ENCODE measurements at regions not wholly inside any gene's neighbourhood (a gene's known extent, or its start where the extent isn't known, plus 50 kb on each side); places are given as distances from the start of the nearest gene placed in this dataset.
A peak's percentile ranks its signal among the peaks of the same experiment; 100 is the strongest.

- TF ChIP-seq CTCF (IDR thresholded peaks at IDR 0.05; ENCODE audit: control insufficient read depth, insufficient read depth, low read depth, low read length, missing control alignments) = no peak
- no peak for DNase-seq (ENCODE audit: low read depth)
Observed at GRCh38 chr13:105940882-105941281, 594.6 kb downstream of the EFNB2 start.

GRCh38 chr13:105937451-105937850, 598.0 kb downstream of the EFNB2 start:
- no peak overlapping the region for H3K4me3 ChIP-seq (ENCODE audit: control insufficient read depth, low read depth, low read length)
- DNase-seq (ENCODE audit: low read depth) = no peak
- no peak for TF ChIP-seq CTCF (IDR thresholded peaks at IDR 0.05; ENCODE audit: control insufficient read depth, insufficient read depth, low read depth, low read length, missing control alignments)

More at GRCh38 chr13:105940882-105941281, 594.6 kb downstream of the EFNB2 start:
- H3K4me3 ChIP-seq (ENCODE audit: control insufficient read depth, low read depth, low read length) = no peak overlapping the region

DNA sequence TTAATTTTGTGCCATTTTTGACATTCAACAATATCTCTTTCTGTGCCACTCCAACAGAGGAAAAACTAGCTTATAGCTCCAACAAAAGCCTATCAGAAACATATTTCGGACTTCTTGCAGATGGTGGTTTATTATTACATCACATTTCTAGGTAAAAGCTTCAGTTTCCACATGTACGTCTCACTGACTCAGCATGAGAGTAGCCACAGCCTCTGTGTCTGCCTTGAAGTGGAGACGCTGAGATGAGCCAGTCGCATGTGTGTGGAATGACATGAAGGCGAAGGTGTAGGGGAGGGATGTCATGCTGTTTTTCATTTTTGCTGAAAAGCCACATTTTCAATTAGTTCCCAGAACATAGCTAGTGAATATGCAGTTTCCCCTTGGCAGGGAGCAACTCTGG, 598.6 kb downstream of the EFNB2 start:
- H3K4me3 ChIP-seq (ENCODE audit: control insufficient read depth, low read depth, low read length) = no peak overlapping the region
- DNase-seq (ENCODE audit: low read depth) = peak; percentile 33
- TF ChIP-seq CTCF (IDR thresholded peaks at IDR 0.05; ENCODE audit: control insufficient read depth, insufficient read depth, low read depth, low read length, missing control alignments) = no peak

- TF ChIP-seq CTCF (IDR thresholded peaks at IDR 0.05; ENCODE audit: control insufficient read depth, insufficient read depth, low read depth, low read length, missing control alignments) = no peak
- no peak for DNase-seq (ENCODE audit: low read depth)
- H3K4me3 ChIP-seq (ENCODE audit: control insufficient read depth, low read depth, low read length) = no peak overlapping the region
Observed at GRCh38 chr13:105929505-105929904, 606.0 kb downstream of the EFNB2 start.

DNA sequence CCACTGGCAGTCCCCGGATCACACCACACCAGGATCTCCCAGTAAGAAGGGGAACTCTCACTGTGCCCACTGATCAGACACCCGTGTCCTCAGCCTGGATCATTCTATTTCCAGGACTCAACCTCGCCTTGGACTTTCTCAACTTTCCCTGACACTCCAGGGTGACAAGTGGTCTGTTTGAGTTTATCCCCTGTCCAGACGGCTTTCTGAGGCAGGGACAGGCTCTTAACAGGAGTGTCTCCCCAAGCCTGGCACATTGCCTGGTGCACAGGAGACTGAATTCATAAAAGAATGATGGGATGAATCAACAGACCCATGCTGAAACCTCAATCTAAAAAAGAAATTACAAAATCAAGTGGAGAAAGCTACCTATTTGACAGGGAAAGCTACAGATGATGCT, 606.6 kb downstream of the EFNB2 start:
- H3K4me3 ChIP-seq (ENCODE audit: control insufficient read depth, low read depth, low read length) = no peak overlapping the region
- DNase-seq (ENCODE audit: low read depth) = no peak
- no peak for TF ChIP-seq CTCF (IDR thresholded peaks at IDR 0.05; ENCODE audit: control insufficient read depth, insufficient read depth, low read depth, low read length, missing control alignments)

GRCh38 chr13:105928048-105928447, 607.4 kb downstream of the EFNB2 start:
- TF ChIP-seq CTCF (IDR thresholded peaks at IDR 0.05; ENCODE audit: control insufficient read depth, insufficient read depth, low read depth, low read length, missing control alignments) = no peak
- DNase-seq (ENCODE audit: low read depth) = no peak

DNA sequence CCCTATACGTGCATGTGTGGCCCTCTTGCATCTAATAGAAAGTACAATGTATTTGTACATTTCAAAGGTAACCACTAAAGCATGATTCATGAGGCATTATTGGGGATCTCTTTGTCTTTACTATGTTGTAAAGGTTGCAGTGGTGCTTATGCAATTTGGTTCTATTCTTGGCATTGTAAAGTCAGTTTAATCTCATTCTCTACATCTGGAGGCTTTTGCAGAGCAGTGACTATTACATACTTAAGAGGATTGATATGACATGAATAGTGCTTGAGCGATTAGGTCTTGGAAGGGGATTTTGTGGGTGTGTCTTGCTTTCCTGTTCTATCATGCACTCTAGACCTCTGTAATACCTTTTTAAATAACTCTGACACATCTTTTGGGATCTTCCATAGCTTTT, 610.0 kb downstream of the EFNB2 start:
- DNase-seq (ENCODE audit: low read depth) = peak; percentile 81
- H3K4me3 ChIP-seq (ENCODE audit: control insufficient read depth, low read depth, low read length) = no peak overlapping the region
- TF ChIP-seq CTCF (IDR thresholded peaks at IDR 0.05; ENCODE audit: control insufficient read depth, insufficient read depth, low read depth, low read length, missing control alignments) = no peak

More at GRCh38 chr13:105928048-105928447, 607.4 kb downstream of the EFNB2 start:
- H3K4me3 ChIP-seq (ENCODE audit: control insufficient read depth, low read depth, low read length) = no peak overlapping the region

Measured in AG09309 (cell line).